Stimulated activated CD4-positive, alpha-beta T cell treated with anti-CD3 and anti-CD28 coated beads, Interleukin-4, amount 100 ng/mL, for 1 hour (primary cell): ENCODE measurements at regions not wholly inside any gene's neighbourhood (a gene's known extent, or its start where the extent isn't known, plus 50 kb on each side); places are given as distances from the start of the nearest gene placed in this dataset.

Source experiments
- DNase-seq: peaks from one replicate; pipeline ENCODE4 v3.0.0-alpha.2; 2020

DNA sequence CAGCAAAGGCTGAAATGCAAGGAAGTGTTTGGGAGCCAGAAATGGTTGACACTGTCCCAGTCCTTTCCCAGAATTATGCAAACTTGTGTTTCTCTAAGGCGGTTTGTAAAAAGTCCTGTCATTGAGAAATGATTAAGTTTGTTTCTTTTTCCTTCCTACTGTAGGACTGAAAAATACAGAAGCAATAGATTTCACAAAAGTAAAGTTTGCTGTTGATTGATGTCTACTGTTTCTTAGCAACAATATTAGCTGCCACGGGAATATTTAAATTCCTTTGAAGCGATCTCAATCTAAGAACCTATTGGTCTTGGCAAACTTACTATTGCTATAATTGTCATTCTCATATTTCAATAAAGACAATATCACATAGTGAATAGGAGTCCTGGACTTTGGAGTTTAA is 100.7 kb upstream of the IL12A start:
- DNase-seq: no peak

DNA sequence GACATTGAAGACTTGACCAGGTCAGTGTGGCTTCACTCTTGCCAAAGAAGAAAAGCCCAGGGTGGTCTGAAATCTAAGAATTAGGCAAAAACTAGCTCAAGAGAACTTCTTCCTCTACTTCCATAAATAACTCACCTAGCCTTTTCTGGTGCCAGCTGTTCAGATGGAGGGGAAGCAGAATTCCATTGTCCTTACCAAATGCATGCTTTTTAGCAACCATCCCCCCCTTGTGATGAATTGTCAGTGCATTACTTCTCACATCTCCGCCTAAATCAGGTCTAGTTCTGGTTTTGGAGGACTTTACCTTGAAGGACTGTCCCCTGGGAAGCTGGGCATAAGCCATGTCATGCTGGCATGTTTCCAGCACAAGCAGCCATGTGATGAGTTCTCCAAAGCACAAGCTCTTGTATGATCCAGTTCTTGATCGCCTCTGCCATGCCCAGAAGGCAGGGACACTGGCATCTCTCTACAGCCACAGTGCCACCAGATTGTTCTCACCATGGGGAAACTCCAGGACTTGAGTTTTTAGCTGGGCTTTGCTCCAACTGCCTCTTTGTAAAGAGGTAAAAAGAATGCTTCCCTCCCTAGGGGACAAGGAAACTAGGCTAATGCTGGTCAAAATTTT is 96.4 kb upstream of the IL12A start:
- DNase-seq: no peak

DNA sequence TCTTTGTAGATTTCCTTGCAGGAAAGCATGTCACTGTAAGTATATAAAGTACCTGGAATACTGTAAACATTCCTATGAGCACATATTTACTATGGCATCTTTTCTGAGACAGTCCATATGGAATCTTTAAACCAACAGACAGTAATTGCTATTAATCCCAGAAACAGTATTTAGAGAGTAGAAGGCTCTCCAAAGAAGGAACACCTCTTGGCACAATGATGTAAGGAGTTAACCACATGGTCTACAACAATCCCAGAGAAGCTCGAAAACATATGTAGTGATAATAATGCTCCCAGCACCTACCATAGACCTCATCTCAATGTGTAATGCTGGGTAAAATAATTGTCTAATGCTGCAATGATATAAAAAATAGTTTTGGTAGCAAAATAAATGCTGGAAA is 95.8 kb upstream of the IL12A start:
- DNase-seq: no peak

GRCh38 chr3:159894386-159894785 is 94.2 kb upstream of the IL12A start:
- DNase-seq: no peak

GRCh38 chr3:159895430-159895829 is 93.2 kb upstream of the IL12A start:
- DNase-seq: no peak

GRCh38 chr3:159896543-159896942 is 92.1 kb upstream of the IL12A start:
- no peak for DNase-seq

DNA sequence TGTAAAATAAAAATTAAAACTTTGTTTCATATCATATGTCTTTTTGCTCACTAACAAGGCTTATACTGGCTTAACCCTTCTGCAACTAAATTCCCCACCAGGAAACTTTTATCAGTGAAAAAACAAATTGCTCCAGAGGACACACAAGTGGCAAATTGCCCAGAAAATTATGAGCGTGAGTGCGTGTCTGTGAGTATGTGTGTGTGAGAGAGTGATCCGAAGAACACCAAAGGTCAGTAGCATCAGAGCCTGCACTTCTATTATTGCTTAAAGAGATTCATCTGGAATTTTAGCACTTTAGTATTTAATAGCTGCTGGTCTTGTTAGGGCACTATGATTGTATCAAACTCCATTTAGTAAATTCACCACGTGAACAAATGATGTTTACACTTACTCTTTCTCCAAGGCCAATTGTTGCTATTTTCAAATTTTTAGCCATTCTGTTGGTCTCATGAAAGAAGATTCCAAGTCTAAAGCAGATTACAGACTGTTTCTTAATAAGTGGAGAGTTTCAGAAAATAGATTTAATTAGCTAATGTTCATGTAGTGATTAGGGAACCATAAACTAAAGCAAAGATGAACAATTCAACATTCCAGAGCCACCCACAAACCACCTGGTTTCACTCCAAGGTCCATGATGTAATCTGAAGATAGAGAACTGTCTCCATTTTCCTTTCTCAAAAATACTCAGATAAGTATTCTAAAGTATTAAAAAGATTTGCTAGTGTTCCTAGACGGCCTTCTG is 91.1 kb upstream of the IL12A start:
- DNase-seq: no peak

- DNase-seq: no peak
Observed at GRCh38 chr3:159898147-159898546, 90.5 kb upstream of the IL12A start.

- no peak for DNase-seq
Observed at GRCh38 chr3:159899166-159899565, 89.5 kb upstream of the IL12A start.

GRCh38 chr3:159902546-159903314 is 85.9 kb upstream of the IL12A start:
- no peak for DNase-seq

DNA sequence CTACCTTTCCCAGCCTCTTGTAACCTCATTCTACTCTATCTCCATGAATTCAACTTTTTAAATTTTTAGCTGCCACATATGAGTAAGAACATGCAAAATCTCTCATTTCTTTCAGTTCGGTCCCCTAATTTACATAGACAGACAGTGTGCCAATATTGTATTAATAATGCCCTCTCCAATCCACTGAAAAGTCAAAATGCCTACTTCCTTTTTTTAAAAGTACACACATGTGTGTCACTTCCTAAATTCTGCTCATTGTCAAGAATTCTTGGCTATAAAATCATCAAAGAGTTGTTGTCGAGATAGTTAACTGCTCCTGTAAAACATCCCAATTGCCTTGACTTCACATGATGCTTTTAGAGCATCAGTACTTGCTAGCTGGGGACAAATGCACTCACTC is 84.2 kb upstream of the IL12A start:
- DNase-seq: no peak

DNA sequence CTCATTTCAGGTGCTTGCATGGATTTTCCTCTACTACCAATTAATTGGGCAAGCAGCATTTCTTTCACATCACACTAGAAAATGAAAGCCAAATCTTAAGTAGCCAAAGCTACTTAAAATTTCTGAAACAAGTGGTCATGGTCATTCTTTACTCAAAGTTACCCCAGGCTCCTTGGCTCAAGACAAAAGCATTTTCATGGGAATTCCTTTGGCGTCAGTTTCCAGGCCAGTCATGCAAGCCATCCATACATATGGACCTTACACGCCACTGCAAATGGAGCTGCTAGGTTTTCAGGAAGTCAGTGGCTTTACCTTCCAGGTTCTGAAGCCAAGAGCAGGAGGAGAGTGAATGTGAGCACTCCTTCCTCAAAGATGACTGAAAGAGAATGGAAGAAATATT is 83.7 kb upstream of the IL12A start:
- DNase-seq: no peak

DNA sequence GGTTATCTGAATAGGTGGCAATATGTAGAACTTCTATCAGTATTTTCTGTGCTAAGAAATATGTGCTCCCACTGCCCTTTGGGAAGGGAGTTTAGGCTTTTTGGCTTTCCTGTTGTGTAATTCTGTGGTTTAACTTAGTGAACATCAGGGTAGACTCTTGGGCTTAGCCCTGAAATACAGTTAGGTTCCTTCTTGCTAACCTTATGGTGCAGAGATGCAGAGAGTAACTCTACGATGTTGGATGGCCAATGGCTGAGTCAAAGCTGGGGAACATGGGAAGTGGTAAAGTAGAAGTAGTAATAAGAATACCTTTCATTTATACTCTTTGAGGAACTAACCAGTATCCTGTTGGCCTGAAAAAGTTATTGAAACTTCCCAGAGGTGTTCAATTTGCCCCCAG is 80.8 kb upstream of the IL12A start:
- no peak for DNase-seq

DNA sequence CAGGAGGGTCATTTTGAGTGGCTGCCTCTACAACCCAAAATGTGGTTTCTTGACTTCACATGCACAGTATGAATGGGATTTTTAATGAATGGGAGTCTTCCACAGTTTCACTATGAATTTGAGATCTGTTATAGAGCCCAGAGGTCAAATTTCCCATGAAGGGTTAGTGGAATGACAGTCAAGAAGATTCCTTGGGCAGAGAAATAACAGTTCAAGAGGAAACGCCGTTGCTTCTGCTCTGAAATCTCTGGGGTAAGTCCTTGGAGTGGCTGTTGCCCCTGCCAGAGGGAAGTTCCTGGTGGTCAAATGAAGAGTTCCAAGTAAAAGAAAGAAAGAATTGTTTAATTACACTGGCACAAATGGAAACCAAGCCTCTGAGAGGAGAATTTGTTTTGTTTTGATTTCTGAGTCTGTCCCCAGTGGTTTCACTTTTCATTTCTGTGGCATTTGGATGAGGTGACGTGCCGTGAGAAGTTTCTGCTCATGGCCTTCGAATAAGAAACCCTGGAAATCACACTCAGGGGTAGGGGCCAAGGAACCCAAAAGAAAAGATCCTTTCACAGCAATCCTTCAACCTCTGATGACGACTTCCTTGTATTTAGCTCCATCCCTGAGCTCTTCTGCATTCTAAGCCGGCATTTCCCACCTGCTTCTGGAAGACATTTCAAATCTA is 77.5 kb upstream of the IL12A start:
- no peak for DNase-seq

GRCh38 chr3:159911664-159912037 is 77.0 kb upstream of the IL12A start:
- DNase-seq: no peak

DNA sequence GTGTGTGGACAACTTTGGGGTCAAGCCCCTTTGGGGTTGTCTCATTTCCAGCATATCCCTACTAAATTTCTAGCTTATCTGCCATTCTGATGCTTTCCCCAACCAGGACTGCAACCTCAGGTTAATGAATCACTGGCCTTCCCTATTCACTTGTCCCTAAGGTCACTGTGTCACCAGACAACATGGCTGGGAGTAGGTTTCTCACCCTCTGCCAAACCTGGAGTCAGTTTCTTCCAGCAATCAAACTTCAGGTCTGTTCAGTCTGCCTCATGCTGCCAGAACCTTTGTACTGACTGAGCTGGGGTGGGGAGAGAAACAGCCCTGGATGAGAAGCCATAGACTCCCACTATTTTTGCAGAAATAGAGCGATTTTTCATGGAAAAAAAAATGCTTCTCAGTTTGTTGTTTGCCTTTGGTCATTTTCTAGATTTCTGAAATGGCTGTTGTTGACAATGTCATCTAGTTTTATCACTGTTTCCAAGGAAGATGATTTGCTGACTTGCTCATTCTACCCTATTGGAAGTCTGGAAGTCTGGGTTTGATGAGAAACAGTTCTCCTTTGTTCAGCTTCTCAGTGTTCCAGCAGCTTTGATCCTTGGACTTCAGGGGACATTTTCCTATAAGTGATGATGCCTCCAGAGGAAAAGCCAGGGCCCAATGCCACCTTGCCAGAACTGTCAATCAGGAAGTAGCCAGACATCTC is 74.8 kb upstream of the IL12A start:
- DNase-seq: no peak

- no peak for DNase-seq
Observed at GRCh38 chr3:159914426-159914825, 74.2 kb upstream of the IL12A start.

DNA sequence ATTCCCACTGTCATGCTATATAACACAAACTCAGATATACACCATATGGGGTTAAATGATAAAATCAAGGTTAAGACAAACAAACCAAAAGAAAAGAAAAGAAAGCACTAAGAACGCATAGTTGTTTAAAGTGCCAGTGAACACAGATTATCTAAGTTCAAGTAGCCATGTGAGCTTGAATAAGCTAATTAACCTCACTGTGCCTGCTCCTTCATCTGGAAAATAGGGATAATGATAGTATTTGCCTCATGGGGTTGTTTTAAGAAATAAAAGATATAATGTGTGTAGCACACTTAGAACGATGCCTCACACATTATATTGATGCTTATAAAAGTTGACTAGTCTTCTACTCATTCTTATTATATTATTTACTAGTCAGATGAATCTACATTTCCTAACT is 72.6 kb upstream of the IL12A start:
- no peak for DNase-seq

GRCh38 chr3:159917141-159917540 is 71.5 kb upstream of the IL12A start:
- no peak for DNase-seq

- DNase-seq: no peak
Observed at GRCh38 chr3:159919873-159920272, 68.8 kb upstream of the IL12A start.

DNA sequence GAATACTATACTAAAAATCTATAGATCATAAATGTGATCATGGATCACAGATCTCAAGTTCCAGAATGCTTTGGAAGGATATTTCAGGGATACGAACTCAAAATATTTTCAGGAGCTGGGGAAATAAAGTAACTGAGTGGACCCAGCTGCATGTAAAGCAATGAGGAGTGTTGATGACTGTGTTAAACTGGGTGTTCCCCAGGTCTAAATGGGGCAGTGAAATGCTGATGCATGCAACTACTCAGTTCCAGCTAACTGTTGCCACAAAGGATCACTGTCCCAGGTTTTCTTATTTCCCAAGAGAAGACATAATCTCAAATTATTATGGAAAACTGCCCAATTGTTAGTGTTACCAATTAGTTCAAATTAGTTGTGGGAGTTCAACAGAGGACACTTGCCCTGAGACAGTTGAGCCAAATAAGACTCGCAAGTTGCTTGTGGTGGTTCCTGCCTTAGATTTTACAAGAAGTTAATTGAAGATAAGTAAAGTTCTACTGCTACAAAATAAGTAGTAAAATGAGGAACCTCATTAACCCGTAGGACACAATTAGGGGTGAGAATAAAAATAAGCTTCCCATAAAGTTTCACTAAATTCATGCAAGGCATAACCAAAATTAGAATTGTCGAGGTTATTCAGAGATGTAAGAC is 66.3 kb upstream of the IL12A start:
- DNase-seq: no peak

GRCh38 chr3:159922861-159923312 is 65.7 kb upstream of the IL12A start:
- no peak for DNase-seq
